ENCODE measurements at regions not wholly inside any gene's neighbourhood (a gene's known extent, or its start where the extent isn't known, plus 50 kb on each side); places are given as distances from the start of the nearest gene placed in this dataset.

- no peak for TF ChIP-seq TARDBP (IDR thresholded peaks at IDR 0.05)
- TF ChIP-seq L3MBTL2 (conservative IDR thresholded peaks at IDR 0.05), result no peak
- TF ChIP-seq FOXA1 (IDR thresholded peaks at IDR 0.05), result no peak
- TF ChIP-seq SP1 (IDR thresholded peaks at IDR 0.05), result no peak
- TF ChIP-seq BHLHE40 (IDR thresholded peaks at IDR 0.05; ENCODE audit: borderline replicate concordance), result no peak
- TF ChIP-seq CTBP1 (IDR thresholded peaks at IDR 0.05; ENCODE audit: borderline replicate concordance), result no peak
- TF ChIP-seq ARNT (IDR thresholded peaks at IDR 0.05), result no peak
- 0 out of 2 replicates have a peak, but pooled peaks have one; percentile 41 for TF ChIP-seq FOXM1 (IDR thresholded peaks at IDR 0.05; ENCODE audit: borderline replicate concordance)
Observed at GRCh38 chr18:46281185-46282176, 177.3 kb downstream of the HAUS1 start.
